ENCODE measurements at regions not wholly inside any gene's neighbourhood (a gene's known extent, or its start where the extent isn't known, plus 50 kb on each side); places are given as distances from the start of the nearest gene placed in this dataset.

GRCh38 chr18:25815659-25816058, 274.8 kb downstream of the SS18 start:
- DNase-seq (ENCODE audit: extremely low read depth, low read depth), result no peak

GRCh38 chr18:25814841-25815458, 275.5 kb downstream of the SS18 start:
- DNase-seq (ENCODE audit: extremely low read depth, low read depth), result no peak

- DNase-seq (ENCODE audit: extremely low read depth, low read depth), result no peak
Measured at GRCh38 chr18:25813110-25813509, 277.3 kb downstream of the SS18 start.

- no peak for DNase-seq (ENCODE audit: extremely low read depth, low read depth)
Measured at GRCh38 chr18:25810736-25811135, 279.7 kb downstream of the SS18 start.

- no peak for DNase-seq (ENCODE audit: extremely low read depth, low read depth)
Measured at GRCh38 chr18:25805939-25806338, 284.5 kb downstream of the SS18 start.

DNA sequence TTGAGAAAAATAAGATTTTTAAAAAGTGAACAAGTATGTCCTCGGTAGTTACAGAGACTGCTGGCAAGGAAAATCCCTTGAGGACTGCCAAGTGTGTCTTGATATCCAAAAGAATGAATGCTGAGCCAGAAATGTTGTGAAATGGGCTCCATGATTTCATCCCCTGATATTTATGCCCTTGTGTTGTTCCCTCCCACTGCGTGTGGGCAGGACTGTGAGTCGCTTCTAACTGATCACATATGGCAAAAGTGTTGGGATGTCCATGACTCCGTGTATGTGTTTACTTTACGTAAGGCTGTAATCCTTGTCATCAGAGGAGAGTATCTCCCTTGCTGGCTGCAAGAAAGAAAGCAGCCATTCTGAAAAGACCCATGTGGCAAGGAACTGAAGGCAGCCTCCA, 285.1 kb downstream of the SS18 start:
- DNase-seq (ENCODE audit: extremely low read depth, low read depth), result no peak

DNA sequence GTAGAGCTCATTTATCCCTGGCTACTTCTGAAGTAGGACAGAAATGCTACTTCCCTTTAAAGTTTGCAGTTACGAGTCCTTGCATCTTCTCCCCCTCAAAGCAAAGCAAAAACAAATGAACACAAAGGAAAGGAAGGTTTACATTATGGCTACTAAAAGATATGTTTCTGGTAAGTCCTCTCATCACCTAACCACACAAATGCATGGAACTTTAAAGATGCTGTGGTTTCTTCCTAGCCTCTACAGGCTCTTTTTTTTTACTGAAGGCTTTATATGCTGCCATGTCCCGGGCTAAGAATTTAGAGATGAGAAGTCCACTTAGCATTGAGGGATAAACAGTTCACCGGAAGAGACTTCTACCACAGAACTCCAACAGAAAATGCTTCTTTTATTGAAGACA, 291.2 kb downstream of the SS18 start:
- DNase-seq (ENCODE audit: extremely low read depth, low read depth), result no peak

DNA sequence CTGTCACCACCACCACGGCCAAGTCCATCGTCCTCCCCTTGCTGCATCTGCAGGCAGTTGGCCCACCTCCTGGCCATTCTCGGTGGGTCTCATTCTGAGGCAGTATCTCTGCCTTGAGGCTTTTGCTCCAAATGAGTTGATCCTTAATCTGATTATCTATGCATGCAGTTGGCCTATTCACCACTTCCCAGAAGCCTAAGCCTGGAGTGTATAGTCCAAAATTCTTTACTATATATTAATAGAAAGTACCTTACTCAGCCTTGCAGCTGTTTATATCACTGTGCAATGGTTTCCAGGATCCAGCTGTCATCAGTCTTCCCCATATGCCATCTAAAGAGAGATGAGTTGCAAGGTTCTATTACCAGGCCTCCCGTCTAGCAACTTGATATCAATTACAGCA, 292.4 kb downstream of the SS18 start:
- no peak for DNase-seq (ENCODE audit: extremely low read depth, low read depth)

GRCh38 chr18:25795213-25795612, 295.2 kb downstream of the SS18 start:
- DNase-seq (ENCODE audit: extremely low read depth, low read depth), result no peak

GRCh38 chr18:25787276-25787675, 303.1 kb downstream of the SS18 start:
- DNase-seq (ENCODE audit: extremely low read depth, low read depth), result no peak

- DNase-seq (ENCODE audit: extremely low read depth, low read depth), result no peak
Measured at GRCh38 chr18:25786758-25787157, 303.7 kb downstream of the SS18 start.

GRCh38 chr18:25780105-25780504, 310.3 kb downstream of the SS18 start:
- DNase-seq (ENCODE audit: extremely low read depth, low read depth), result no peak

- no peak for DNase-seq (ENCODE audit: extremely low read depth, low read depth)
Measured at GRCh38 chr18:25771796-25772195, 318.6 kb downstream of the SS18 start.

- DNase-seq (ENCODE audit: extremely low read depth, low read depth), result no peak
Measured at GRCh38 chr18:25764777-25765176, 325.6 kb downstream of the SS18 start.

GRCh38 chr18:25759111-25759510, 331.3 kb downstream of the SS18 start:
- DNase-seq (ENCODE audit: extremely low read depth, low read depth), result no peak

DNA sequence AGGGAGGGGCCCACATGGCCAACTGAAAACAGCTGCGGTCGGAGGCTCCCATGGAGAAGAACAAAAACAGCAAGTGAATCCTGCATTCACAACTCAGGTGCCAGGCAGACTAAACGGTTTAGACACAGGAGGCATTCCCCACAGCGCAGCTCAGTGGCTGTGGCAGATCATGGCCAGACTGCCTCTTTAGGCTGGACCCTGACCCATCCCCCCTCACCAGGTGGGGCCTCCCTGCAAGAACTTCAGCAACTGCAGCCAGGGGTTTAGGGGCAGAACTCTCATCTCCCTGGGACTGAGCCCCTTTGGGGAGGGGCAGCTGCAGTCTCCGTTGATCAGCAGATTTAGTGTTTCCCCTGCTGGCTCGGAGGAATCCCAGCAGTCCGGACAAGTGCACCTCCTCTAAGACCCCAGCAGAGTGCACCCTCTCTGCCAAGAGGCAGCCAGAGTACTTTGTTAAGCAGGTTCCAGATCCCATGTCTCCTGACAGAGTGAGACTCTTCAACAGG, 346.7 kb downstream of the SS18 start:
- no peak for DNase-seq (ENCODE audit: extremely low read depth, low read depth)

- DNase-seq (ENCODE audit: extremely low read depth, low read depth), result no peak
Measured at GRCh38 chr18:25739376-25739775, 351.0 kb downstream of the SS18 start.

GRCh38 chr18:25737710-25738311, 352.6 kb downstream of the SS18 start:
- DNase-seq (ENCODE audit: extremely low read depth, low read depth), result no peak

- no peak for DNase-seq (ENCODE audit: extremely low read depth, low read depth)
Measured at GRCh38 chr18:25736516-25736915, 353.9 kb downstream of the SS18 start.

- DNase-seq (ENCODE audit: extremely low read depth, low read depth), result no peak
Measured at GRCh38 chr18:25735459-25735858, 355.0 kb downstream of the SS18 start.

GRCh38 chr18:25734336-25734735, 356.1 kb downstream of the SS18 start:
- DNase-seq (ENCODE audit: extremely low read depth, low read depth), result no peak

- DNase-seq (ENCODE audit: extremely low read depth, low read depth), result no peak
Measured at GRCh38 chr18:25732862-25733261, 357.6 kb downstream of the SS18 start.

- no peak for DNase-seq (ENCODE audit: extremely low read depth, low read depth)
Measured at GRCh38 chr18:25729072-25729471, 361.3 kb downstream of the SS18 start.
